ENCODE measurements at regions not wholly inside any gene's neighbourhood (a gene's known extent, or its start where the extent isn't known, plus 50 kb on each side); places are given as distances from the start of the nearest gene placed in this dataset.

- WGBS = 73% methylated on average over 4 of the region's 4 CpGs
- H3K27ac ChIP-seq = no peak overlapping the region
- no peaks in the 10 kb centered on the region for H3K27me3 ChIP-seq (replicated peaks; ENCODE audit: insufficient read depth)
- no peak for DNase-seq (ENCODE audit: low spot score)
- intact Hi-C loops (cut with DNase I) = no loop called here
- no peaks in the 10 kb centered on the region for H3K9me3 ChIP-seq
- H3K4me1 ChIP-seq (replicated peaks) = no peaks in the 10 kb centered on the region
- H3K4me3 ChIP-seq = no peak overlapping the region
- TF ChIP-seq POLR2AphosphoS5 (IDR thresholded peaks at IDR 0.05) (no peak), POLR2A (IDR thresholded peaks at IDR 0.05) (no peak)
- TF ChIP-seq, protein P1, sequence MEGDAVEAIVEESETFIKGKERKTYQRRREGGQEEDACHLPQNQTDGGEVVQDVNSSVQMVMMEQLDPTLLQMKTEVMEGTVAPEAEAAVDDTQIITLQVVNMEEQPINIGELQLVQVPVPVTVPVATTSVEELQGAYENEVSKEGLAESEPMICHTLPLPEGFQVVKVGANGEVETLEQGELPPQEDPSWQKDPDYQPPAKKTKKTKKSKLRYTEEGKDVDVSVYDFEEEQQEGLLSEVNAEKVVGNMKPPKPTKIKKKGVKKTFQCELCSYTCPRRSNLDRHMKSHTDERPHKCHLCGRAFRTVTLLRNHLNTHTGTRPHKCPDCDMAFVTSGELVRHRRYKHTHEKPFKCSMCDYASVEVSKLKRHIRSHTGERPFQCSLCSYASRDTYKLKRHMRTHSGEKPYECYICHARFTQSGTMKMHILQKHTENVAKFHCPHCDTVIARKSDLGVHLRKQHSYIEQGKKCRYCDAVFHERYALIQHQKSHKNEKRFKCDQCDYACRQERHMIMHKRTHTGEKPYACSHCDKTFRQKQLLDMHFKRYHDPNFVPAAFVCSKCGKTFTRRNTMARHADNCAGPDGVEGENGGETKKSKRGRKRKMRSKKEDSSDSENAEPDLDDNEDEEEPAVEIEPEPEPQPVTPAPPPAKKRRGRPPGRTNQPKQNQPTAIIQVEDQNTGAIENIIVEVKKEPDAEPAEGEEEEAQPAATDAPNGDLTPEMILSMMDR (IDR thresholded peaks at IDR 0.05) = no peak
- H3K36me3 ChIP-seq = no peaks in the 10 kb centered on the region
Observed at GRCh38 chr4:138757432-138757831, 258.1 kb upstream of the NOCT start.

GRCh38 chr4:138756519-138756918, 259.1 kb upstream of the NOCT start:
- no peak for DNase-seq (ENCODE audit: low spot score)
- no peaks in the 10 kb centered on the region for H3K9me3 ChIP-seq
- intact Hi-C loops (cut with DNase I) = no loop called here

DNA sequence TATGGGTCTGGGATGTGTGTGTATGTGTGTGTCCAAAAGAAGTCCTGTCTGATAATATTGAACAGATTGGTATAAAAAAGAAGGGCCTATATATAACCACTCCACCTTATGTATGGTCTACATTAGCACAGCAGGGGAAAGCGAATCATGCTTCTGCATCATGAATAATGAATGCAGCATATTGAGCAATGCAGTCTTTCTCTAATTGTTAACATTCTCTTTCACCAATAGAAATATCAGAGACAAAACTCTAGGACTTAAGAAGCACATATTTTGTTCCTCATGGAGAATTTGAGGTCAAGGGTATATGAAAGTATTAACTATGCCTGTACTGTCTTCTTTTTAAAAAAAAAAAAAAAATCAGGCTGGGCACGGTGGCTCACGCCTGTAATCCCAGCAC, 264.3 kb upstream of the NOCT start:
- H3K4me3 ChIP-seq = no peak overlapping the region
- WGBS = 93% methylated on average over 3 of the region's 3 CpGs
- no peak for TF ChIP-seq POLR2AphosphoS5 (IDR thresholded peaks at IDR 0.05)
- TF ChIP-seq, protein P1 (IDR thresholded peaks at IDR 0.05) = no peak
- no peak for TF ChIP-seq POLR2A (IDR thresholded peaks at IDR 0.05)
- no peaks in the 10 kb centered on the region for H3K4me1 ChIP-seq (replicated peaks)
- H3K27me3 ChIP-seq (replicated peaks; ENCODE audit: insufficient read depth) = no peaks in the 10 kb centered on the region
- H3K36me3 ChIP-seq = no peaks in the 10 kb centered on the region
- intact Hi-C loops (cut with DNase I) = no loop called here
- H3K27ac ChIP-seq = no peak overlapping the region
- no peaks in the 10 kb centered on the region for H3K9me3 ChIP-seq
- DNase-seq (ENCODE audit: low spot score) = no peak

More at GRCh38 chr4:138756519-138756918, 259.1 kb upstream of the NOCT start:
- Histone ChIP-seq H3K27ac (no peak overlapping the region), H3K4me1 (replicated peaks) (no peaks in the 10 kb centered on the region), H3K4me3 (no peak overlapping the region), H3K27me3 (replicated peaks; ENCODE audit: insufficient read depth) (no peaks in the 10 kb centered on the region), H3K36me3 (no peaks in the 10 kb centered on the region)
- TF ChIP-seq POLR2A (IDR thresholded peaks at IDR 0.05) (no peak), POLR2AphosphoS5 (IDR thresholded peaks at IDR 0.05) (no peak)
- TF ChIP-seq, protein P1 (IDR thresholded peaks at IDR 0.05) = no peak

- Histone ChIP-seq H3K9me3 (no peaks in the 10 kb centered on the region), H3K27ac (no peak overlapping the region), H3K4me3 (no peak overlapping the region), H3K36me3 (no peaks in the 10 kb centered on the region), H3K27me3 (replicated peaks; ENCODE audit: insufficient read depth) (no peaks in the 10 kb centered on the region), H3K4me1 (replicated peaks) (no peaks in the 10 kb centered on the region)
- WGBS = 81% methylated on average over 2 of the region's 2 CpGs
- intact Hi-C loops (cut with DNase I) = no loop called here
- TF ChIP-seq POLR2A (IDR thresholded peaks at IDR 0.05) (no peak), POLR2AphosphoS5 (IDR thresholded peaks at IDR 0.05) (no peak)
- TF ChIP-seq, protein P1 (IDR thresholded peaks at IDR 0.05) = no peak
- DNase-seq (ENCODE audit: low spot score) = no peak
Observed at GRCh38 chr4:138749303-138749702, 266.3 kb upstream of the NOCT start.

DNA sequence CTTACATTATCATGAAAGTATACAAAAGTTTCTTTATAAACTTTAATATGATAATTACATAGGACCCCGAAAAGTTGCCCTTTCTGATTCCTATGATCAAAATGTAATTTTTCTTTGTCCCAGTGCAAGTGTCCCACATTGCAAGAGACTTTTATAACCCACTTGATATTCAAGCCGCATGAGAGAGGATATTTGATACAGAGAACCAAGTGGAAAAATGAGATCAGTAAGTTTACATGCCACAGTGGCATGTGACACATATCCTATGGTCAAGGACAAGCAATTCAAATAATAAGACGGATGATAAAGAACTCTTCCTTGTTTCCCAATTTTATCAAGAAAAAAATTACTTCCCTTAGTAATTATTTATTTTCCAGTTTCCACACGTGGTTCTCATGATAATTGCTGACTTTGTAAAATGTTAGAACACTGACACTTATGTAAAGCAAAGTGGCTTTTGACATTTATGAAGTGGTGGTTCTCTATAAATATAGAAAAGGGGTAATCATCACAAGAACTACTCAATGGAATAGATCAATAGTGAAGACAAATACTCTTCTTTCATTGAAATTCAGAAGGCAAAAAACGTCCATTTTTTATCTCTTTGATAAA, 273.7 kb upstream of the NOCT start:
- Histone ChIP-seq H3K9me3 (no peaks in the 10 kb centered on the region), H3K4me3 (no peak overlapping the region), H3K4me1 (replicated peaks) (no peaks in the 10 kb centered on the region), H3K36me3 (no peaks in the 10 kb centered on the region), H3K27ac (no peak overlapping the region), H3K27me3 (replicated peaks; ENCODE audit: insufficient read depth) (no peaks in the 10 kb centered on the region)
- DNase-seq (ENCODE audit: low spot score) = no peak
- WGBS = 59% methylated on average over 5 of the region's 5 CpGs
- TF ChIP-seq POLR2A (IDR thresholded peaks at IDR 0.05) (no peak), POLR2AphosphoS5 (IDR thresholded peaks at IDR 0.05) (no peak)
- TF ChIP-seq, protein P1 (IDR thresholded peaks at IDR 0.05) = no peak
- intact Hi-C loops (cut with DNase I) = no loop called here
